Stomach smooth muscle (tissue), 2 donors: ENCODE measurements at regions not wholly inside any gene's neighbourhood (a gene's known extent, or its start where the extent isn't known, plus 50 kb on each side); places are given as distances from the start of the nearest gene placed in this dataset.

Experiments
- H3K27ac ChIP-seq: one replicate; pipeline ENCODE4 v1.7.0; 2013; ENCODE audit warnings: mild to moderate bottlenecking, low read length, inconsistent platforms
- H3K27me3 ChIP-seq, 2 donors: one replicate each; pipeline ENCODE4 v1.7.0; 2013; ENCODE audit warnings: low read length in 2 of 2; ENCODE audit not compliant: insufficient read depth in 2 of 2, control insufficient read depth in 1 of 2
- H3K36me3 ChIP-seq, 2 donors: one replicate each; pipeline ENCODE4 v1.7.0; 2013; ENCODE audit warnings: low read length in 2 of 2; ENCODE audit not compliant: control insufficient read depth in 2 of 2, insufficient read depth in 2 of 2
- H3K4me1 ChIP-seq: one replicate; pipeline ENCODE4 v1.7.0; 2013; ENCODE audit warnings: low read length; ENCODE audit not compliant: control insufficient read depth, insufficient read depth
- H3K4me3 ChIP-seq, 2 donors: one replicate each; pipeline ENCODE4 v1.7.0; 2013; ENCODE audit warnings: low read length in 2 of 2
- H3K9ac ChIP-seq, 2 donors: one replicate each; pipeline ENCODE4 v1.7.0; 2013; ENCODE audit warnings: low read length in 2 of 2, mild to moderate bottlenecking in 1 of 2
- H3K9me3 ChIP-seq, 2 donors: one replicate each; pipeline ENCODE4 v1.7.0; 2013; ENCODE audit warnings: low read length in 2 of 2; ENCODE audit not compliant: control insufficient read depth in 2 of 2
- donor health status: healthy.
- donor health status: Pancreatic carcinoma.

DNA sequence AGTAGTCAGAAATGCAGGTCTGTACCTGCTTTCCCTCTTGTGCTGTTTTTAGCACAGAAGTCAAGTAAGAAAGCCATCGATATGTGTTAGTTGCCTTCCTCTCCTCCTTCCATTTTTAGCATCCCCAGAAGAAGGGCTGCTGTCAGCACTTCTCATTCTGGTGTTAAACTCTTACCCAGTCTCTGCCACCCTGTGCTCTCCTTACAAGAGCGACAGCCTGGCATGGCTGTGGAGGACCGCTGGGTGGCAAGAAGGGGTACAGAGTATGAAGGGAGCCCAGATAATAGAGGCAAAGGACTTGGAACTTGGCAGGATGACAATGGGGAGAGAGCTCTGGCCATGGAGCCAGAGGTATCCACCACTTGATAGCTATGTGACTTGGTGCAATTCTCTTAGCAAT lies 103.5 kb downstream of the RPS24 start:
- Histone ChIP-seq H3K27me3 (peaks cover 0 to 2% of the 10 kb centered on the region in 2 donors), H3K9ac (no peak overlapping the region), H3K27ac (no peak overlapping the region), H3K36me3 (no peaks in the 10 kb centered on the region), H3K4me1 (no peaks in the 10 kb centered on the region), H3K9me3 (no peaks in the 10 kb centered on the region), H3K4me3 (no peak overlapping the region)

DNA sequence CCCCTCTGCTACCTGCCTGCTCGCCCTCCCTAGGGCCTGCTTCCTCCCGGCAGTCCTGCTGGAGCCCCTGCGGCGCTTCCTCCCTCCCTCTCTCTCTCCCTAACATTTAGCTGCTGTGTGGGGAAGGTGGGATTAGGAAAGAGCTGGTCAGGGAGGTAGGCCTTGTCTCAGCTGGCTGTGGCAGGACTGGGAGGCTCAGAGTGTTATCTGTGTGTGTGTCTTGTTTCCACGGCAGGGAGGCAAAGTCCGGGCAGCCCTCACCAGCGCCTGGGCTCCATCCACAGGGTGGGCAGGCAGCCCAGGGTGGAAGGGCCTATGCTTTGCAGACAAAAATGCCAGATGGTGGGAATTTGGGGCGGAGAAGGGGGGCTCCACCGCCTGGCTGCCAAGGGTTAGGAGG lies 105.7 kb downstream of the RPS24 start:
- Histone ChIP-seq H3K9me3 (no peaks in the 10 kb centered on the region), H3K27ac (no peak overlapping the region), H3K27me3 (peaks cover 0 to 5% of the 10 kb centered on the region in 2 donors), H3K9ac (no peak overlapping the region), H3K4me1 (no peaks in the 10 kb centered on the region), H3K4me3 (no peak overlapping the region), H3K36me3 (no peaks in the 10 kb centered on the region)

DNA sequence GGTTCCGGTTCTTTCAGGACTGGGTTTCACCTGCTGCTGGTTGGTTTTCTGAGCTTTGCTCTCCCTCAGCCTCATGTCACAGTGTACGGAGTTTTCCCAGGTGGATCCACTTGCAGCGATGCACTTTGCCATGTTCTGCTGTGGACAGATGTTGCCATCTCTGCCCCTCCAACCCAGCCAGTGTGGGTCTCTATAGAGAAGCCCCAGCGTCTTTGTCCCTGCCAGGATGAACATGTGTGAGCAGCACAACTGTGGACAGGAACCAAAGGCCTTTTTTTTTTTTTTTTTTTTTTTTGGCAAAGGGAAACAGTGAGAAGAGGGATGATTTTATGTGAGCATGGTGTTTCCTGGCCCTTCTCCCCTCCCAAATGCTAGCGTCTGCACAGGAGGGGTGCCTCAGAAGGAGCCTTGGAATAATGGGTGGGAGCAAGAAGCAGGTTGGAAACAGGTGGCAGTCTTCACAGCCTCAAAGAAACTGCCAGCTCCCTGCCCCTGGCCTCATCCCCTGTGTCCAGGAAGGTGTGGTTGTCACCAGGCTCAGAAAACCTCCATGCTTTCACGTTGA lies 106.5 kb downstream of the RPS24 start:
- no peaks in the 10 kb centered on the region for H3K9me3 ChIP-seq
- no peak overlapping the region for H3K9ac ChIP-seq
- H3K27me3 ChIP-seq: peaks cover 0 to 5% of the 10 kb centered on the region in 2 donors
- H3K36me3 ChIP-seq: no peaks in the 10 kb centered on the region
- no peak overlapping the region for H3K27ac ChIP-seq
- H3K4me3 ChIP-seq: no peak overlapping the region
- H3K4me1 ChIP-seq: no peaks in the 10 kb centered on the region

DNA sequence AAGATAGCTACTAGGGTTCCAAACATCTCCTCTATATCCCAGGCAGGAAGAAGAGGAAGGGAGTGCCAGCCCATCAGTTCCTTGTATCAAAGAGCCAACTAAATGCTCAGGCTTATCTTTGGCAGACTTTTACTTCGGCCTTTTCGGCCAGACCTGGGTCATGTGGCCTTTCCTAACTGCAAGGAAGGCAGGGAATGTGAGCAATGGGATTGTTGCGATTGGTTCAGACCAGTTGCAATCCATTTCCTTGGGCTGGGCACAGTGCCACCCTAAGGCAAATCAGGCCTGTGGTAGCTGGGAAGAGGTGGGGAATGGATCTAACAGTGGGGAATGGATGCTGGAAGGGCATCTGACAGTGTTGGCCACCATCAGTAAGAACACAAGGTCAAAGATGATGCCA lies 109.9 kb downstream of the RPS24 start:
- Histone ChIP-seq H3K27ac (no peak overlapping the region), H3K9me3 (no peaks in the 10 kb centered on the region), H3K9ac (no peak overlapping the region), H3K4me3 (no peak overlapping the region), H3K4me1 (no peaks in the 10 kb centered on the region), H3K36me3 (no peaks in the 10 kb centered on the region), H3K27me3 (peaks cover 0 to 5% of the 10 kb centered on the region in 2 donors)

DNA sequence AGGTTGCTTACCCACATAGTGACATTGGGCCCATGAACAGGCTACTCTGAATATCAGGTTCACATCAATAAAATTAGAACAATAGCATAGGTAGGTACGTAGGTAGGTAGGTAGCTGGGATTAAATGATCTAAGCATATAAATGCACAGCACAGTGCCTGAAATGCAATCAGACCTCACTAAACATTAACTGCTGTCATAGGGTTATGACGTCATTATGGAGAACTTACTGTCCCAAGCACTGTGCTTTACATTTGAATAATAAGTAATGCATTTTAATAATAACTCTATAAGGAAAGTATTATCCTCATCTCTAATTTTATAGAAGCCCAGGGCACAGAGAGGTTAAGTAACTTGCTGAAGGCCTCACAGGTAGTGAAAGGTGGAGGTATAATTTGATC lies 112.5 kb downstream of the RPS24 start:
- Histone ChIP-seq H3K4me1 (no peaks in the 10 kb centered on the region), H3K36me3 (no peaks in the 10 kb centered on the region)

DNA sequence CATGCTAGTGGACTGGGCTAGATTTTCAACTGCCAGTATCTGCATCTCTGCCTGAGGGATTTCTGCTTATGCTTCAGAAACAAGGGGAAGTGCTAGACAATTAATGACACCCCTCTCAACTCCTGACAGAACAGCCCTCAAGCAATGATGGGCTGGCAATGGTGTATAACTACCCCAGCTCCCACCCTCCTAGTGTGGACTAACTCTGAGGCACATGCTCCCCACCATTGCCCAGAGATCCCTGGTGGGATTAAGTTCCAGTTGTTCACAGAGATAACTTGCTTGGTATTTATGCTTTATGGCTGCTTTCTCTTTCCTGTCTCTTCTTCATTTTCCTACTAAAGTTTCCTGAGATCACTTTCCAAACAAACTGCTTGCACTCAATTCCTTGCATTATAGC lies 113.5 kb downstream of the RPS24 start:
- Histone ChIP-seq H3K9ac (no peak overlapping the region), H3K27ac (no peak overlapping the region), H3K9me3 (no peaks in the 10 kb centered on the region), H3K4me3 (no peak overlapping the region), H3K36me3 (no peaks in the 10 kb centered on the region), H3K27me3 (peaks cover 0 to 4% of the 10 kb centered on the region in 2 donors), H3K4me1 (no peaks in the 10 kb centered on the region)

More for the DNA sequence above, 112.5 kb downstream of the RPS24 start:
- Histone ChIP-seq H3K4me3 (no peak overlapping the region), H3K9me3 (no peaks in the 10 kb centered on the region), H3K27me3 (peaks cover 0 to 5% of the 10 kb centered on the region in 2 donors), H3K27ac (no peak overlapping the region), H3K9ac (no peak overlapping the region)

DNA sequence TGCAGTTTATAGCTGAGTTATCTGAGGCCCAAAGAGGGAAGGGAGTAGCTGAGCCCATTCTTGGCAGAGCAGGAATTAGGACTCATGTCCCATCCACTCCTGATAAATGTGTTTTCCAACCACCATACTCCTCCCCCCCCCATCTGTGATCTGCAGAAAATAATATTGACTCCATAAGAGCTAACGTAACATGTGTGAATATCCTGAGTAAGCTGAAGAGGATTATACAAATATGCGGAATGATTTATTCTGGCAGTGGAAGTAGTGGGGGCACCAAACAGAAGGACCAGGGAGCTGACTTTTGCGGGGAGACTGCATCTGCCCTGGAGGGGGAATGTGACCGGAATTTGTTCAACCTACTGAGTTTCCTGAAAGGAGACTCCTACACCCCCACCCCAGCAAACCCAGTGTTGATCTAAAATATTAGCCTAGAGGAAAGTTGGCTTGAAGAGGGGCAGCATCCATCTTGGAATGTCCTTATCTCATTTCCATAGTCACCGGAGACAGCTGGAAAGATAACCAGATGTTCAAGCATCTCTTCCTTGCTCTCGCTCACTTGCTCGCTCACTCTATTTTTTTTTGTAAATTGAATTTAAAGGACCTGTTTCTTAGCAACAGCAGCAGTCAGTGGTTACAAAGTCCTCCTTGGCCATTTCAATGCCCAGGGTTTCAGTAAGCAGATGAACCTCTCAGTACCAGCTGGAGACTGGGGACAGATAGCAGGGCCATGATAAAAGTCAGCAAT lies 114.7 kb downstream of the RPS24 start:
- Histone ChIP-seq H3K4me3 (no peak overlapping the region), H3K27me3 (peaks cover 0 to 4% of the 10 kb centered on the region in 2 donors)

DNA sequence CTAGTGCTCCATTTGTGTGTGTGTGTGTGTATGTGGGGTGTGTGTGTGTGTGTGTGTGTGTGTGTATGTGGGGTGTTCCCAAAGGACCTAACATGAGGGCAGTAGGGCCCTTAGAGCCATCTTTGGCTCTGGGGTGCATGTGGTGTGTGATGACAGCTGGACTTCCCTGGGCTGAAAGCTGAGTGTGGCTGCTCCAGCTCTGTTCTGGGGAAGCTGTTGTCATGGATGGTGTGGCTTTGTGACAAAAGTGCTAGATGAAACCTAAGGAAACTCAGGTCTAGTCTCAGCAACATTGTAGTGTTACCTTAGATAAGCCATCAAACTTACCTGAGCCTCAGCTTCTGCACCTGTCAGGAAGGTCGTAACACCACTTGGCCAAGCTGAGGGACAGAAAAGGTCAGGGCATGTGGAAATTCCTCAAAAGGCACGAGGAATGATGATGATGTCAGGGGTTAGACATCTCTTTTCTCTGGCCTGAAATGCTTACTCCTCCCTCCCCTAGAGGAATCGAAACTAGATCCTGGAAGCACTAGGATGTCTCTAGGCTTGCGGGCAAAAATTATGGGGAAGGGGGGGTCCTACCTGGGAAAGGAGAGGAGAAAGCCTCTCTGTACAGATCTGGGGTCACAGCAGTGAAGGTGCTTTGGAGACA lies 115.4 kb downstream of the RPS24 start:
- H3K27ac ChIP-seq: no peak overlapping the region
- H3K4me1 ChIP-seq: no peaks in the 10 kb centered on the region
- H3K36me3 ChIP-seq: no peaks in the 10 kb centered on the region
- no peaks in the 10 kb centered on the region for H3K9me3 ChIP-seq
- no peak overlapping the region for H3K9ac ChIP-seq
- H3K27me3 ChIP-seq: no peaks in the 10 kb centered on the region
- H3K4me3 ChIP-seq: no peak overlapping the region

More for the DNA sequence above, 114.7 kb downstream of the RPS24 start:
- H3K9me3 ChIP-seq: no peaks in the 10 kb centered on the region
- no peak overlapping the region for H3K9ac ChIP-seq
- H3K27ac ChIP-seq: no peak overlapping the region
- H3K36me3 ChIP-seq: no peaks in the 10 kb centered on the region
- no peaks in the 10 kb centered on the region for H3K4me1 ChIP-seq

DNA sequence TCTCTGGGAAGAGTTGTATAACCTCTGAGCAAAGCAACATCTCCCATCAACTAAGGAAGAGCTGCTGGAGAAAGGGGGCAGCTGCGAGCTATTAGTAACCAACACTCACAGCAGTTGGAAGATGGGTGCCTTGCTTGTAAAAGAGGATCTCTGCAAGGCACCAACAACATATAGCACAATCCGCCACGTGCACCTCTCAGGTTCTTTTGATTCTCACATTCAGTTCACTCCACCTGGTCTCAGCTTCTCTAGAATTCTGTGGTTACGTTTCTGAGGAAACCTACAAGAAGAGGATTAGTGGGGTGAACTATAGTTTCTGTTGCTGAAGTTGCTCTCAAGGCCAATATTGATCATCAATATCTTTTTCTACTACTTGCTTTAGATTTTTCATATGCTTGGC lies 117.1 kb downstream of the RPS24 start:
- Histone ChIP-seq H3K27me3 (no peaks in the 10 kb centered on the region), H3K4me3 (no peak overlapping the region), H3K9me3 (no peaks in the 10 kb centered on the region)

DNA sequence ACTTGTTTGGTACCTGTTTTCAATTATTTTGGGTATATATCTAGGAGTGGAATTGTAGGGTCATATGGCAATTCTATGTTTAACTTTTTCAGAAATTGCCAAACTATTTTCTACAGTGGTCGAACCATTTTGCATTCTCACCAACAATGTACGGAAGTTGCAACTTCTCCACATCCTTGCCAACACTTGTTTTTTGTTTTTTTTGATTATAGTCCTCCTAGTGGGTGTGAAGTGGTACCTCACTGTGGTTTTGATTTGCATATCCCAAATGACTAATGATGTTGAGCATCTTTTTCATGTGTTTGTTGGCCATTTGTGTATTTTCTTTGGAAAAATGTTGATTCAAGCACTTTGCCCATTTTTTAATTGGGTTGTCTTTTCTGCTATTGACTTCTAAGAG lies 122.1 kb downstream of the RPS24 start:
- no peaks in the 10 kb centered on the region for H3K9me3 ChIP-seq
- no peak overlapping the region for H3K9ac ChIP-seq
- H3K27ac ChIP-seq: no peak overlapping the region
- no peak overlapping the region for H3K4me3 ChIP-seq
- H3K36me3 ChIP-seq: no peaks in the 10 kb centered on the region
- H3K4me1 ChIP-seq: no peaks in the 10 kb centered on the region
- no peaks in the 10 kb centered on the region for H3K27me3 ChIP-seq

More for the DNA sequence above, 117.1 kb downstream of the RPS24 start:
- no peak overlapping the region for H3K9ac ChIP-seq
- no peak overlapping the region for H3K27ac ChIP-seq
- H3K4me1 ChIP-seq: no peaks in the 10 kb centered on the region
- no peaks in the 10 kb centered on the region for H3K36me3 ChIP-seq

DNA sequence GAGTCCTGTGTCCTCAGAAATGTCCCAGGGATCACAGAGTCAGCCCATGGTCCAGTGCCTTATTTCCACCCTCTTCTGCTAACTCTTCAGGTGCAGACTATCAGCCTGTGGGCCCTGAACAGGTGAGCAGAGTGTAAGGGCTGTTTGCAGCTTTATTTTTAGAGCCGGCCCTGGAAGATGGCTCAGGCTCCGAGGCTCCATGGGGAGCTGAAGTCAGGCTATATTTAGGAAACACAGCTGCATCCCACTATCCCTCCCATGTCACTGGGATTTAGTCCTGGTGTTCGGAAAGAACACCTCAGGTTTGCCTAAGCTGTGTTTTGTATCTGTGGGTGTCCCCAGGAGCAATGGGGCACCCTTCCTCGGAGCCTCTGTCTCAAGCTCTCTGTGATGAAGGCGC lies 126.9 kb downstream of the RPS24 start:
- Histone ChIP-seq H3K4me1 (no peaks in the 10 kb centered on the region), H3K27me3 (peaks cover 0 to 3% of the 10 kb centered on the region in 2 donors), H3K9ac (no peak overlapping the region), H3K9me3 (peaks cover 0 to 3% of the 10 kb centered on the region in 2 donors), H3K27ac (no peak overlapping the region), H3K4me3 (no peak overlapping the region), H3K36me3 (no peaks in the 10 kb centered on the region)
